Keratinocyte (primary cell): ENCODE measurements at regions not wholly inside any gene's neighbourhood (a gene's known extent, or its start where the extent isn't known, plus 50 kb on each side); places are given as distances from the start of the nearest gene placed in this dataset.

Experiments used
- DNase-seq: peaks from one replicate; pipeline ENCODE4 v3.0.0-alpha.2; 2011; ENCODE audit warnings: low read depth, missing footprints, low spot score
- FAIRE-seq: peaks from 2 replicates; lab custom pipeline; 2011; peaks lifted over from hg19 to GRCh38; lab: Jason Lieb, UNC
- H2AFZ ChIP-seq: 2 replicates; pipeline ENCODE4 v1.6.0; 2012; ENCODE audit warnings: low read length, control low read depth, inconsistent platforms; ENCODE audit not compliant: control insufficient read depth
- H3K27ac ChIP-seq: 2 replicates; pipeline ENCODE4 v1.5.1; 2011; ENCODE audit warnings: low read length; ENCODE audit not compliant: control insufficient read depth, insufficient read depth
- H3K27me3 ChIP-seq: 3 replicates; pipeline ENCODE4 v1.6.0; 2011; ENCODE audit warnings: low read length; ENCODE audit not compliant: control insufficient read depth, insufficient read depth; ENCODE audit errors: extremely low read depth
- H3K36me3 ChIP-seq, 2 experiments: 2 replicates in 1 of 2; 3 replicates in 1 of 2; pipeline ENCODE4 v1.5.1; 2011; ENCODE audit warnings: low read length in 2 of 2, mild to moderate bottlenecking in 1 of 2; ENCODE audit not compliant: control insufficient read depth in 2 of 2, insufficient read depth in 2 of 2; ENCODE audit errors: extremely low read depth in 1 of 2
- H3K4me1 ChIP-seq: 3 replicates; pipeline ENCODE4 v1.5.1; 2011; ENCODE audit warnings: low read length; ENCODE audit not compliant: control insufficient read depth, insufficient read depth; ENCODE audit errors: extremely low read depth
- H3K4me2 ChIP-seq: 3 replicates; pipeline ENCODE4 v1.6.0; 2011; ENCODE audit warnings: low read depth, low read length; ENCODE audit not compliant: control insufficient read depth, insufficient read depth; ENCODE audit errors: extremely low read depth
- H3K4me3 ChIP-seq, 3 experiments: fragments of 200-600 bp in 1 of 3; sonication (generic) in 1 of 3; 2 replicates in 2 of 3; 3 replicates in 1 of 3; pipeline ENCODE4 v1.5.1; 2011 to 2016; ENCODE audit warnings: low read length in 3 of 3, mild to moderate bottlenecking in 3 of 3, control low read depth in 2 of 3, inconsistent platforms in 1 of 3, low read depth in 1 of 3, mixed read lengths in 1 of 3, mixed run types in 1 of 3, moderate library complexity in 1 of 3; ENCODE audit not compliant: control insufficient read depth in 2 of 3, insufficient read depth in 2 of 3; ENCODE audit errors: extremely low read depth in 1 of 3
- H3K79me2 ChIP-seq: 2 replicates; pipeline ENCODE4 v1.6.0; 2012; ENCODE audit warnings: low read length; ENCODE audit not compliant: control insufficient read depth, insufficient read depth
- H3K9ac ChIP-seq: 3 replicates; pipeline ENCODE4 v1.6.0; 2011; ENCODE audit warnings: low read length; ENCODE audit not compliant: control insufficient read depth, insufficient read depth; ENCODE audit errors: extremely low read depth
- H3K9me1 ChIP-seq: 3 replicates; pipeline ENCODE4 v1.6.0; 2011; ENCODE audit warnings: low read length; ENCODE audit not compliant: control insufficient read depth, insufficient read depth; ENCODE audit errors: extremely low read depth
- H3K9me3 ChIP-seq: 2 replicates; pipeline ENCODE4 v1.5.1; 2012; ENCODE audit warnings: low read depth, low read length; ENCODE audit not compliant: control insufficient read depth
- H4K20me1 ChIP-seq: 3 replicates; pipeline ENCODE4 v1.6.0; 2011; ENCODE audit warnings: low read length; ENCODE audit not compliant: control insufficient read depth, insufficient read depth; ENCODE audit errors: extremely low read depth
- CTCF ChIP-seq, 3 experiments: IDR thresholded peaks in 1 of 3; conservative IDR thresholded peaks in 1 of 3; optimal IDR thresholded peaks in 1 of 3; 2 replicates in 2 of 3; 3 replicates in 1 of 3; pipeline versions ENCODE3 to v1.5.1; 2011; ENCODE audit warnings: low read length in 3 of 3, mild to moderate bottlenecking in 3 of 3, moderate library complexity in 2 of 3, control low read depth in 1 of 3, inconsistent platforms in 1 of 3; ENCODE audit not compliant: insufficient read depth in 2 of 3; ENCODE audit errors: extremely low read depth in 1 of 3
- EZH2 ChIP-seq: IDR thresholded peaks from one replicate; pipeline ENCODE4 v1.6.1; 2012; ENCODE audit warnings: inconsistent platforms, mild to moderate bottlenecking, low read length, moderate library complexity
- dilution Hi-C: fragments of 300-500 bp; cut with MboI; formaldehyde crosslinking; loops from one replicate; pipeline ENCODE4 v1.7.0; 2020; ENCODE audit warnings: low sequenced_read_pairs; ENCODE audit not compliant: extremely low pct_ligation_motif_present

- dilution Hi-C loops = no loop called here
- Histone ChIP-seq H4K20me1 (no peaks in the 10 kb centered on the region), H2AFZ (no peak overlapping the region), H3K27ac (no peak overlapping the region), H3K79me2 (no peaks in the 10 kb centered on the region), H3K9ac (no peak overlapping the region), H3K36me3 (no peaks in the 10 kb centered on the region), H3K4me2 (no peak overlapping the region), H3K4me3 (no peak overlapping the region), H3K4me1 (no peaks in the 10 kb centered on the region), H3K27me3 (no peaks in the 10 kb centered on the region), H3K9me3 (no peaks in the 10 kb centered on the region), H3K9me1 (no peaks in the 10 kb centered on the region)
- DNase-seq (no peak), FAIRE-seq (no peak)
- TF ChIP-seq EZH2 = no peak
- TF ChIP-seq CTCF (optimal IDR thresholded peaks at IDR 0.05 in 1 of 3, IDR thresholded peaks at IDR 0.05 in 1 of 3, conservative IDR thresholded peaks at IDR 0.05 in 1 of 3; ENCODE audit: extremely low read depth in 1 of 3, insufficient read depth in 2 of 3, low read length in 3 of 3) = no peak
Measured at GRCh38 chr2:48902521-48902920, 147.0 kb upstream of the LHCGR start.

- Histone ChIP-seq H3K79me2 (no peaks in the 10 kb centered on the region), H3K27me3 (no peaks in the 10 kb centered on the region), H3K9me1 (no peaks in the 10 kb centered on the region), H3K36me3 (no peaks in the 10 kb centered on the region), H3K4me3 (no peak overlapping the region), H3K9me3 (no peaks in the 10 kb centered on the region), H4K20me1 (no peaks in the 10 kb centered on the region), H3K4me1 (no peaks in the 10 kb centered on the region), H3K9ac (no peak overlapping the region), H2AFZ (no peak overlapping the region), H3K27ac (no peak overlapping the region), H3K4me2 (no peak overlapping the region)
- TF ChIP-seq EZH2 = no peak
- no peak for TF ChIP-seq CTCF (optimal IDR thresholded peaks at IDR 0.05 in 1 of 3, IDR thresholded peaks at IDR 0.05 in 1 of 3, conservative IDR thresholded peaks at IDR 0.05 in 1 of 3; ENCODE audit: extremely low read depth in 1 of 3, insufficient read depth in 2 of 3, low read length in 3 of 3)
- DNase-seq (no peak), FAIRE-seq (no peak)
- dilution Hi-C loops = no loop called here
Measured at GRCh38 chr2:48901416-48901815, 145.9 kb upstream of the LHCGR start.
